Right lobe of liver (tissue), 4 donors: ENCODE measurements at regions not wholly inside any gene's neighbourhood (a gene's known extent, or its start where the extent isn't known, plus 50 kb on each side); places are given as distances from the start of the nearest gene placed in this dataset.

ENCODE experiments used
- CTCF ChIP-seq, 4 donors: fragments of 200-600 bp in 3 of 4; fragments of 450-650 bp in 1 of 4; IDR thresholded peaks; one replicate each; pipeline versions ENCODE4 v1.5.1 to v1.8.0; 2016 to 2022; ENCODE audit warnings: antibody characterized with exemption in 4 of 4, mild to moderate bottlenecking in 2 of 4
- POLR2A ChIP-seq: fragments of 450-650 bp; IDR thresholded peaks from one replicate; pipeline ENCODE4 v1.6.1; 2017; ENCODE audit warnings: antibody characterized with exemption, mild to moderate bottlenecking
- donor health status: DM: no; HTN: no; CAD: no.
- donor health status: DM: no; HTN: no; CAD: no.
- donor health status: DM: no; HTN: yes; CAD: no.

GRCh38 chr6:154594496-154595198, 84.2 kb upstream of the CNKSR3 start:
- TF ChIP-seq CTCF (IDR thresholded peaks at IDR 0.05) (no peak), POLR2A (no peak)
